NCI-H1417 treated with DMSO at 0.1 percent for 48 hours (cell line): ENCODE measurements at regions not wholly inside any gene's neighbourhood (a gene's known extent, or its start where the extent isn't known, plus 50 kb on each side); places are given as distances from the start of the nearest gene placed in this dataset.

Experiments
- DNase-seq: peaks from one replicate; lab custom pipeline; 2025; lab: John Stamatoyannopoulos, UW

DNA sequence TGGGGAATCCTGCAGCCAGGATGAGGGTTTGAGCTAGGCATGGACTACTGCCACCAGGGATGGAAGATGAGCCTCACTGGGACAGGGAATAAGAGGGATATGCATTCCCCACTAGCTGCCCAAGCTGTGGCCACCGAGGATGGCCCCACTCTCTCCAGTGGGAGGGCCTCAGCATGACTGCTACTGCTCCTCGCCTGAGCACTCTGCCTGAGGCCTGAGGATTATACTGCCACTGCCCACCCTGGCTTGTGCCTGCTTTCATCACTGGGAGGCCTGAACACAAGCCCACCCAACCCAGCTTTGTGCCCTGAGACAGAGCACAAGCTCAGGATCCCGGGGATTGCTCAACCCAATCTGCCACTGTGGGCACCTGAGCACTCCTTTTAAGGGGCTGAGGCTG, 425.6 kb downstream of the RASEF start:
- DNase-seq, result no peak

DNA sequence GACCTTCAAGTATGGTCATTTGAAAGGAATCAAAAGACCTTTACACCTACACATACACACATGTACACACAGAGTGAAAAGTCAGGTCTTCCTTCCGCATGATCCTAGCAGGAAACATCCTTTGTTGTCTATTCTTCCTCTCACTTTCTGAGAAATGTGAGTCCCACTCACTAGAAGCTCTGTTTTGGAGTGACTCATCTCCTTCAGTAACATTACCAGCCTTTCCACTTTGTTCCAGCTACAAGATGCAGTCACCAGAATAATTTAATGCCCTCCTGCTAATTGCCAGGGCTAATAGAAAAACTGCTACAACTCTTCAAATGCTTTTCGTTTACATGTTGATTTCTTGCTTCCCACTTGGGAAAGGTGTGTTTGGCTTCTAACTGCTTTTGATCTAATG, 417.3 kb downstream of the RASEF start:
- DNase-seq, result no peak

DNA sequence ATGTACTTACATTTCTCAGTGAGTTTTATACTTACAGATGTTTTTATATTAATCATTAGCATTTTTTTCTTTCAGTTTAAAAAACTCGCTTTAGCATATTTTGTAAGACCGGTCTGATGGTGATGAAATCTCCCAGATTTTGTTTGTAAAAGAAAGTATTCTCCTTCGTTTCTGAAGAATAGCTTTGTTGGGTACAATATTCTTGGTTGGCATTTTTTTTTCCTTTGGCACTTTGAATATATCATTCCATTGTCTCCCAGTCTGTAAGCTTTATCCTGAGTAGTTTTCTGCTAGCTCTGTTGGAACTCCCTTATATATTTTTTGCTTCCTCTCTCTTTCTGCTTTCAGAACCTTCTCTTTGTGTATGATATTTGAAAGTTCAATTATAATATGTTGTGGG, 412.6 kb downstream of the RASEF start:
- DNase-seq, result no peak

DNA sequence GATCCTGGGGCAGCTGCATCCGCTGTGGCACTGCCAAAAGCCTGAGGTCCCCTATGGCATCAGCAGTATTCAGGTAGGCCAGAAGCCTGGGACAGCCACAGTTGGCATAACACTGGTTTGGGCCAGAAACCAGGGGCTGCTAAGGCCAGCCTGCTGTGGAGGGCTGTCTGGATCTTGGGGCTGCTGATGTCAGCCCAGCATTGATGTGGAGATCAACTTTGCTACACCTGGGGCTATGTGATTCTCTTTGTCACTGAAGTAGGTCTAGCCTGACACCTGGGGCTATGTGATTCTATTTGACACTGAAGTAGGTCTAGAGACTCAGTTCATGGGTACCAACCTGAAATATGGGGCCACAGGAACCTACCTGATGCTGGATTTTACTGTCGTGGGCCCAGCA, 411.5 kb downstream of the RASEF start:
- no peak for DNase-seq

DNA sequence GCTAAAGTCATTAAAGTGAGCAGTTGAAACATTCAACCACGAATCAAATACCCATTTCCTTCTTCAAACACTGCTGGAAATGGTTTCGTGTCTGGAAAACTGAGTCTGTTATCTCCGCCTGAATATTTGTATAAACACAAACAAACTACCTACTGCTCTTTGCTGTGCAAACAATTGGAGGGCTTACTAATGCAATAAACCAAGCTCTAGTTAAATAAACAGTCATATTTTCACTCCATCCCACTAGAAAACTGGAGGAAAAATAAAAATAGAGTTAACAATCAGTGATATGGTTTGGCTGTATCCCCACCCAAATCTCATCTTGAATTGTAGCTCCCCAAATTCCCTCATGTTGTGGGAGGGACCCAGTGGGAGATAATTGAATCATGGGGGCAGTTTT, 397.6 kb downstream of the RASEF start:
- no peak for DNase-seq

DNA sequence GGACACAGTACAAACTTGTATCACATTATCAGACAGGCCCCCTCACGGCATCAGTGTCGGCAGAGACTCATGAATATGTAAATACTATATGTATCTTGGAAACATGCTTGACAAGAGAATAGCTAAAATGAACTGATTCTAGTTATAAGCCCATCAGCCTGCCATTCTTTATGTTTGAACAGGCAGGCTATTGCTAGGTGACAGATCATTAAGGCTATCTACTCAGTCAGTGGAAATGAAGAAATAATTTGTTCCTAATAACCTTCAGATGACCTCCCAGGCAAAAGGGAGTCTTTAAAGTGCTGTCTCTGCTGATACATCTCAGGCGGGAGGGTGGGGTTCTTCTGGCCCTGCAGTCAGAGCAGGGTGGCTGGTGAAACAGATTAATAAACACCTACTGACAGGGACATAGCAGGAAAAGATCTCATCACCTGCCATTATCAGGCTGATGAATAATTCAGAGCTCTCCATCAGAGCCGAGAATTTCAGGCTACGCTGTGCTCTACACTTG, 394.2 kb downstream of the RASEF start:
- DNase-seq, result peak; percentile 59

DNA sequence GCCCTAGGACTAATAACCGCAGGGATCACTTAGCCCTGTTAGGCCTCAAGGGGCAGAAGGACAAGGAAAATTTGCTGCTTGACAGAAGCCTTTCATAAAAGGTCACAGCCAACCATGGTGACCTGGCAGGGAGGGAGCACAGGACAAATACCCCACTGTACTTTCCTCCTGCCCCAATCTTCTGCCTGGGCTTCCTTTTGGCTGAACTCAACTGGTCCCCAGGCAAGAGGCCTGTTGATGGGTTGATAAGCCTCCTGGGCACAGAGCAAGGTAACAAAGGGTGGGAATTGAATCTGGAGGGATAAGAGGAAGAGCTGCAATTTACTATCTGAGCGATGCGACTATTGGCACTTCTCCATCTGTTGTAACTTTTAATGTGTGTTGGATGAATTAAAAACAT, 392.9 kb downstream of the RASEF start:
- DNase-seq, result no peak

DNA sequence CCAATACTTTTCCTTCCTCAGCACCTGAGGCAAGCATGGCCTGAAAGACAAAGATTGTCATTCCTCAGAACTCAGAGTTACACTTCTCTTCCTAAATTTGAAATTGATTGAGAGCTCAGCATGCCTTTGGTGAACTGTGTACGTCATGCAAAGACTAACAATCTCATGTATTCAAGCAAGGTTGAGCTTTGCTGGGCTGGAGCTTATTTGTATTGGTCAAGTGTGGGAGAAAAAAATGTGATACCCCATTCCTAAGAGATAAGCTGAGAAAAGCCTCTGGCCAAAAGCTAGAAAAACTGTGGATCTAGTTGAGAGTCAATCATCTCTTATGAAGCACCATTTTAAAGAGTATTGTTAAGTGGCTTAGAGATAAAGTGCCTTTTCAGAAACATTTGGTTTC, 392.2 kb downstream of the RASEF start:
- no peak for DNase-seq

DNA sequence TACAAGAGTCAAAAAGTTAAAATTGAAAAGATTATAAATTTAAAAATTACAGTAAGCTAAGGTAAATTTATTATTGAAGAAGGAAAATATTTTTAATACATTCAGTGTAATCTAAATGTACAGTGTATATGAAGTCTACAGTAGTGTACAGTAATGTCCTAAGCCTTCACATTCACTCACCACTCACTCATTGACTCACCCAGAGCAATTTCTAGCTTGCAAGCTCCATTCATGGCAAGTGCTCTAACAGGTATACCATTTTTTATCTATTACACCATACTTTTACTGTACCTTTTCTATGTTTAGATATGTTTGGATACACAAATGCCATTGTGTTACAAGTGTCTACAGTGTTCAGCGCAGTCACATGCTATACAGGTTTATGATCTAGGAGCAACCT, 389.7 kb downstream of the RASEF start:
- DNase-seq, result no peak

DNA sequence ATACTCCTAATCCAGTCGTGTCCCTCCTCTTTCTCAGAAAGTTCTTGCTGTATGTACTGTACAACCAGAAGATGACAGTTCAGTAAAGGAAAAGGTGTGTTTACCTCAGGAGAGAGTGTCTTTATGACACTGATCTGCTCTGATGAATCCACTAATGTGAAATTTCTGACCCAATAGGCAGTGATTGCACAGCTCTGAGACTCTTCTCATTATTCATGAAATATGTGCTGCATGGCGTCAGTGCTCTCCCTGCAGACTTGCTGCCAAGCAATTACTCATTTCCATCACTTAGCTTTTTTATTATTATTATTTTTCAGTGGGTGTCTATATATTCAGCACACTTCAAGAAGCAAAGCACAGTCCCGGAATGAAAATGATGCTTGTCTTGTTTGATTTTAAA, 389.0 kb downstream of the RASEF start:
- no peak for DNase-seq

DNA sequence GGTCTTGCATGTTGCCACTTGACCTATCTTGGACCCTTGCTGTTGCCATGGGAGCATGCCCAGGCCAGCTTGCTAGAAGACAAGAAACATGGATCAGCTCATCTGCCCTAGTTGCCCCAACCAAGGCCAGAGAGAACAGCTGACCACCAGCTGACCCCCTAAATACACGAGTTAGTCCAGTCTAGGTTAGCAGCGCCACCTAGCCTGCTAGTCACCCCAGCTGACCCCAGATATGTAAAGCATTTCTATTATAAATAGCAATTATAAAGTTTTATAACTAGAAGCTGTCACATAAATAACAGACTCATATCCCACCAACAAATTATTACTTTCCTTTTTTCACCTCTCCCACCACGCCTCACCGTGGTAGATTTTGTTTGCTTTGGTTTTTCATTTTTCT, 387.8 kb downstream of the RASEF start:
- no peak for DNase-seq

DNA sequence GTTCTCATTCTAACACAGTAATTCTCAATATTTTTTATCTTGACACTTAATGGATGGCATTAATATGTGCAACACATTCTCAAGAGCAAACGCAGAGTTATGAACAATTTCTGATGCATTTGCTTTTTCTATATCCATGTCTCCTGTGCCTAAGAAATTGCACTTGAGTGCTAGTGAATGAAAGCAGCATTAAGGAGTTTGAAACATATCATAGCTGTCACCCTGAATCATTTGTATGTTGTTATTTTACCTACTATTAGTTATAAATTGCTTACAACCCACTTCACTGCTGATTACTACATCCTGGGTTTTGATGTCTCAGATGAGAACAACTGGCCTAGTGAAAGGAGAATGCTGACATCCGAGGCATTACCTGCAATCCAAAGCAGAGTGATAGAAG, 387.3 kb downstream of the RASEF start:
- DNase-seq, result no peak

DNA sequence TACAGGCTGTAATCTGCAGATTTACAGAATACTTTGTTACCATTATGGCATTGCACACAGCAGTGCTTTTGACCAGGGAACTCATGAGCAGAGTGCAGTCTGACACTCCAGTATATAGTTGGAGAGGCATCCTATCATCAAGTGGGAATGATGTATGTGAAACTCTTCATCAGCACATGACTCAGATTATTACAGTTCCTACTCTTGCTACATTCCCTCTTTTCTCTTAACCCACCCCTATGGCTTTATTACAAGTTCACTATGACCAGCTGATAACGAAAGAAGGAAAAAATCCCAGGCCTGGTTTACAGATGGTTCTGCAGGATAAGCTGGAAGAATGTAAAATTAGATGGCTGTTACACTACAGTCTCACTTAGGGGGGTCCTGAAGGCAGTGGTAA, 385.9 kb downstream of the RASEF start:
- DNase-seq, result no peak

DNA sequence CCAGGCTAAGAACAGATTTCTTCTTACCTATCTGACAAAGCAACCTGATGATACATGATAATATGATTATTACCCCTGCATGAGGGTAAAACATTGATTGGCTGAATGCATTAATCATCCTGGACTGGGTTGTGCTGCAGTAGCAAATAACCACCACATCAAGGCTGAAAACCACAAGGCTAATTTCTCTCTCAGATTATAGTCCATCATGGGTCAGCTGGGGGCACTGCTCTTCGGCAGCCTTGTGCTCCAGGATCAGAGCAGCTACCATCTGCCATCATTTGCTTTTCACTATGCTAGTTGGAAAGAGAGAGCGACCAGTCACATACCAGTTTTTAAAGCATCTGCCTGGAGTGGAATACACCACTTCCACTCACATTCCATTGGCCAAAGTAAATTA, 383.5 kb downstream of the RASEF start:
- no peak for DNase-seq

DNA sequence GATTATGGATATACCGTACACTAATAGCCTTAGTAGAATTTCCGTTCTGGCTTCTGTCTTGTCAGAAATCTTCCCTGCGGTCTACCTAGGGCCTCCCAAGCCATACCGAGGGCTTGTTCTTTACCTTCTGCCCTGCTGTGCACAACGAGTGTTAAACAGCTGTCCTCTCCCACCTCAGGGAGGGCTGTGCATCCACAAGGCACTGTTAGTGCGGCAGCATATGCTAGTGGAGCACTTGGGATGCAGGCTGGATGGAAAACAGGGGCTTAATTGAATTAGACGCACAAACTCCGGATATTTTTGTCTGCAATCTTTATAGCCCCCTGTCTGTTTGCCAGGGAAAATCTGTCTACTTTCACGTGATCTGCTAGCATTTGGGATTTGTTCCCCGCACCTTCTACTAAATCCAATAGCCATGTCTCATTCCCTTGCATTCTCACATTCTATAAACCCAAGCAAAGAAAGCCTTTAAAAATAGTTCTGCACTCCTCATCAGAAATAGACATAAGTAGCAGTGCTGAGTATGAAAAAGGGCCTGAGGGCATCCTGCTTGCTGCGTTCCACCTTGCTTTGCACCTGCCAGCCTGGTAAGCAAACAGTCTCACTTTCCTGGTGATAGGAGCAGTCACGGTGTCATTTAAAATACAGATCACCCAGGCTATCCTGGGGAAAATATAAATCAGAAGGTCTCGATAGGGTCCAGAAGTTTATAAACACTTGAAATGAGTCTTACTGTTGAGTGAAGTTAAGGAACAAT, 382.6 kb downstream of the RASEF start:
- peak; percentile 50 for DNase-seq

DNA sequence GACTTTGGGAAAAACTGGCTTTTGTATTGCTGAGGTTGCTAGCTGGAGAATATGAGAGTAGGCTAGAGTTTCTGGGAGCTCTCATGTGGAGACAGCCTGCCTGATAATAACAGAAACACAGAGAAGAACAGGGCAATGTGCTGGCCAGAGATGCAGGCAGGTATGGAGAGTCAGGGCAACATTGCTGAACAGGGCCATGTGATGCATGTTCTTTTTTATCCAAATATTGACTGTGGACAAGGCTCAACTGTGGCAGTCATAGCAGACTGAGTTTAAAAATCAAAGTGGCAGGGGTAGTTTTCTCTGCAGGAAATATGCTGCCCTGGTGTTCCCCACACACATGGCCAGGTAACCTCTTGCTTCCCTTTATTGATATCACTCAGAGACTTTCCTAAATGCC, 381.1 kb downstream of the RASEF start:
- no peak for DNase-seq

DNA sequence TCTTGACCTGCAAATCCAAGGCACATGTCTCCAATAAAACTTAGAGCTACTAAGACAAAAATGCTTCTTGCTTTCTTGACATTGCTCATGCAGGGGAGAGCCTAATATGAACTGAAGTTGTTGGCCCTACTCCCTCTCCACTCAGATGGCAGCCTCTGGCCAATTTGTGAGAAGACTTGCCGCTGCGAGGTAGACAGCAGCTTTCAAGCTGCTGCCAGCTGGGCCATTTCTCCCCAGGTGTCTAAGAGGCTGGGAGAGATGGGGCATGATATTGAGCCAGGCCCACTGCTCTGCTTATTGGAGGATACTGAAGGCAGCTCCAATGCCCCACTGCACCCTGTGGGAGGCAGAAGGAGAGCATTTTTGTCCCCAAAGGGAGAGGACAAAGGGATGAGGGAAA, 380.5 kb downstream of the RASEF start:
- no peak for DNase-seq

DNA sequence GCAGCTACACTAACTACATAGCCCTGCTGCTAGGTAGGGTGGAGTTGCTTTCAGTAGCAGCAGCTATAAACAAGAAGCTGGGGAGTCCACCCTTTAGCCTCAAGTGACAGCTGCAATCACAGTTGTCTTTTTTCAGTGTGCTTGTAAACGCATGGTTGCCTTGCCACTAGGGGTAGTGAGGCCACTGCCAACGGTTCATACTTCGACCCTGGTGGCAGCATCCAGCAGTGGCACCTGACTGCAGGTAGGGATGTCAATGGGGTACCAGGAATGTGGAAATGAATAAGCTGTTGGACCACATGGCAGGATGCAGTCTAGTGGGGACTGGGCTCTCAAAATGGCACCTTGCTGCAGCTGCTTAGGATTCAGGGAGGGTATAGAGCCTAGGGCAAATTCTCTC, 367.2 kb downstream of the RASEF start:
- DNase-seq, result no peak

DNA sequence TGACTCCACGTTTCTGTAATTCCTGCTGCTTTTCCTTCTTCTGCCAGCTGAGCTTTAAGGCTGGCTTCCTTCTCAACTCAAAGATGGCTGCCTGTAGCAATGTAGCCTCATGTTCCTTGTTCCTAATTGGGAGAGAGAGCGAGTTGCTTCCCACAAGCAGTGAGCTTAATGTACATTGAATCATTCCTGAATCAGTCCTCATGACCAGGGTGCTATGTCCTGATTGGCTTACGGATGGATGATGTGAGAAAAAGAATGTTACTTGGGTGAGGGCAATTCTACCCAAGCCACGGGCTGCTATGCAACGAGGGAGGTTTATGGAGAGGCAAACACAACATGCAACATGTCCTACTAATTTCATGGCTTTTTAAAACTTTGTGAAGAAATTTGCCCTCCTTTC, 356.2 kb downstream of the RASEF start:
- DNase-seq, result no peak

DNA sequence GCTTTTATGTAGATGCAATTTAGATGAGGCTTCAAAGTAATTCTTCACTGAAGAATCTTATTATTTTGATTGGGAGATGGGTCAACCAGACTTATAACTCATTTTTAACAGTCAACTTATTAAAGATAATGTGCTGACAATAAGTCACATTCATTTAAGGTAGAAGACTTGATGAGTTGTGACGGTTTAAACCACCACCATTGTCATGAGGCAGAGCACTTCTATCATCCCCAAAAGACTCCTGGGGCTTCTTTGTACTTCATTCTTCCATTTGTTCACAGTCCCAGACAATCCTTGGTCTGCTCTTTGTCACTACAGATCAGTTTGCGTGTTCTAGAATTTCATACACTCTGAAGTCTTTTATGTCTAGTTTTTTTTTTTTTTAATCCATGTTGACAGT, 346.1 kb downstream of the RASEF start:
- no peak for DNase-seq

DNA sequence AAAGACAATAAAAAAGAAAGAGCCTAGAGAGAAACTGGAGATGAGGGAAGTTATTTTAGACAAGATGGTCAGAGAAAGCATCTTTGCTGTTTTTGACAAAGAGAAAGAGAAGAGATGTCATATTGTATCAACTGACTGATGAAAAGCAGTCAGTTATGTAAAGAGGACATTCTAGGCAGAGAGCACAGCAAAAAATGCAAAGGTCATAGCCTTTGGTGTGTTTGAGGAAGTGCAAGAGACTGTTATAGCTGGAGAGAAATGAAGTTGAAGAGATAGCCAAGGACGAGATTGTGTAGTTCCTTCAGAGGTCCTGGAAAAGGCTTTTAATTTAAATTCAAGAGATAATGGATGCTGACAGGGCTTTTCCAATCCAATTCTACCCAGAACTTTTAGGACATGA, 342.4 kb downstream of the RASEF start:
- DNase-seq, result no peak

DNA sequence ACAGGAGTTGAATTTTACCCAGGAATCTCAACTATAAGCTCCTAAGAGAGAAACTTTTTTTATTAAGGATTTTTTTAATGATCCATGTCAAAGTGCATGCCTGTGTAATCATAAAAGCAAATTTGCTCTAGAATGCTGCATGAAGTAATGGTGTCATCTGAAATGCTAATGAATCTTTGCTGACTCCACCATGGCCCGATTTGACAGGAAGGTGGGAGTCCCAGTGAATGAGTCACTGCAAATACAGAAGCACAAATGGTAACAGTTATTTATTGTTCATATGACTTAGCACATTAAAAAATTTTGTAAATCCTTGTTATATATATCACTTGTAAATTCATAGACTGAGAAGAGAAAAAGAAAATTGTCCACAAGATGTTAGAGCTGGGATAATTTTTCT, 341.3 kb downstream of the RASEF start:
- DNase-seq, result no peak

DNA sequence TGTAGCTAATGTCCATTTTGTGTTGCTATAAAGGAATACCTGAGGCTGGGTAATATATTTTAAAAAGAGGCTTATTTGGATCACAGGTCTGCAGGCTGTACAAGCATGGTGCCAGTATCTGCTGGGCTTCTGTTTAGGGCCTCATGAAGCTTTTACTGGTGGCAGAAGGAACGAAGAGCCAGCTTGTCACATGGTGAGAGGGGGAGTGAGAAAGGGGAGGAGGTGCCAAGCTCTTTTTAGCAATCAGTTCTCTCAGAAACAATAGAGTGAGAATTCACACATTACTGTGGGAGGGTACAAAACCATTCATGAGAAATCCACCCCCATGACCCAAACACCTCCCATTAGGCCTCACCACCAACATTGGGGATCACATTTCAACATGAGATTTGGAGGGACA, 340.9 kb downstream of the RASEF start:
- no peak for DNase-seq

DNA sequence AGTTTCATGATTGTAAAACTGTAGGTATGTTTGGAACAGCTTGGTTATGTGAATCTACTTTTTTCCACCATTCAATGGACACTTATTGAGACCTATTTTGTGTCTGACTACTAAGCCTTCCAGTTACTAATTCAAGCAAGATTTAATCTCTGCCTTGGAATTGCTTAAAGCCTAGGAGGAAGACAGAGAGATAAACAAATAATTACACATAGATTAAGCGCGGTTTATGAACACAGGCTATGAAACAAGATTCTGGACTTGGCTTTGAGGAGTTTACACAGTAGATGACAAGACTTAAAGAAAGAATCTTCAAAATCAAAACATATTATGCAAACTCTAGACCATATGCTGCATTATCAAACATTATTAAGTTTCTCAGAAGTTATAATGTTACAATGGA, 340.4 kb downstream of the RASEF start:
- DNase-seq, result no peak
